Coronary artery (tissue), 2 donors: ENCODE measurements at regions not wholly inside any gene's neighbourhood (a gene's known extent, or its start where the extent isn't known, plus 50 kb on each side); places are given as distances from the start of the nearest gene placed in this dataset.
"Not testable (repeated sequence)": the region's sequence is repeated elsewhere in the genome, so short reads cannot be mapped to it uniquely, and the experiment has no call there.

Source experiments
- DNase-seq: peaks from one replicate; pipeline ENCODE4 v3.0.0-alpha.2; 2017; ENCODE audit warnings: low spot score
- H3K27ac ChIP-seq, 2 donors: fragments of 200-600 bp; sonication (generic); one replicate each; pipeline ENCODE4 v1.5.1; 2016 to 2019
- H3K4me3 ChIP-seq: fragments of 200-600 bp; sonication (generic); 2 replicates; pipeline ENCODE4 v1.5.1; 2016; ENCODE audit warnings: mild to moderate bottlenecking, moderate library complexity
- TF ChIP-seq, protein P1 (sequence below): fragments of 200-600 bp; sonication (generic); IDR thresholded peaks from one replicate; pipeline ENCODE4 v1.5.1; 2019; ENCODE audit warnings: antibody characterized with exemption

DNA sequence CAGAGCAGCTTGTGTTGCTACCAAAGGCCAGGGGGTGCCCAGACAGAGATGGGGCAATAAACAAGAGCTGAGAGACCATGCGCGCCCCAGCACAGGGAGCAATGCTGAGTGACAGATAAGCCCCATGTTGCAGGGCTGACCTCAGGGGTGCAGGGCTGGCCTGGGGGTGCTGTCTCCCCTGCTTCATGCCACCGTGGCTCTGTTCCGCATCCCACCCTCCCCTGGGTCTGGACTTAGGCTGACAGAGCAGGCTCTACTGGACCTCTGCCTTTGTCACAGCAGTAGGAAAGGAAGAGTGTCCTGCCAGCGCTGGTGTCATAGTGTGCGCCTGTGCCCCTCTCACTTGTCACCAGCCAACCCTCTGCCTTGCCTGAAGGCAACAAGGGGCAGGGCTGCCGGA is 67.4 kb upstream of the IQSEC1 start:
- TF ChIP-seq, protein P1, sequence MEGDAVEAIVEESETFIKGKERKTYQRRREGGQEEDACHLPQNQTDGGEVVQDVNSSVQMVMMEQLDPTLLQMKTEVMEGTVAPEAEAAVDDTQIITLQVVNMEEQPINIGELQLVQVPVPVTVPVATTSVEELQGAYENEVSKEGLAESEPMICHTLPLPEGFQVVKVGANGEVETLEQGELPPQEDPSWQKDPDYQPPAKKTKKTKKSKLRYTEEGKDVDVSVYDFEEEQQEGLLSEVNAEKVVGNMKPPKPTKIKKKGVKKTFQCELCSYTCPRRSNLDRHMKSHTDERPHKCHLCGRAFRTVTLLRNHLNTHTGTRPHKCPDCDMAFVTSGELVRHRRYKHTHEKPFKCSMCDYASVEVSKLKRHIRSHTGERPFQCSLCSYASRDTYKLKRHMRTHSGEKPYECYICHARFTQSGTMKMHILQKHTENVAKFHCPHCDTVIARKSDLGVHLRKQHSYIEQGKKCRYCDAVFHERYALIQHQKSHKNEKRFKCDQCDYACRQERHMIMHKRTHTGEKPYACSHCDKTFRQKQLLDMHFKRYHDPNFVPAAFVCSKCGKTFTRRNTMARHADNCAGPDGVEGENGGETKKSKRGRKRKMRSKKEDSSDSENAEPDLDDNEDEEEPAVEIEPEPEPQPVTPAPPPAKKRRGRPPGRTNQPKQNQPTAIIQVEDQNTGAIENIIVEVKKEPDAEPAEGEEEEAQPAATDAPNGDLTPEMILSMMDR = no peak
- Histone ChIP-seq H3K4me3 (no peak overlapping the region), H3K27ac (no peak overlapping the region)
- DNase-seq = peak; percentile 52

DNA sequence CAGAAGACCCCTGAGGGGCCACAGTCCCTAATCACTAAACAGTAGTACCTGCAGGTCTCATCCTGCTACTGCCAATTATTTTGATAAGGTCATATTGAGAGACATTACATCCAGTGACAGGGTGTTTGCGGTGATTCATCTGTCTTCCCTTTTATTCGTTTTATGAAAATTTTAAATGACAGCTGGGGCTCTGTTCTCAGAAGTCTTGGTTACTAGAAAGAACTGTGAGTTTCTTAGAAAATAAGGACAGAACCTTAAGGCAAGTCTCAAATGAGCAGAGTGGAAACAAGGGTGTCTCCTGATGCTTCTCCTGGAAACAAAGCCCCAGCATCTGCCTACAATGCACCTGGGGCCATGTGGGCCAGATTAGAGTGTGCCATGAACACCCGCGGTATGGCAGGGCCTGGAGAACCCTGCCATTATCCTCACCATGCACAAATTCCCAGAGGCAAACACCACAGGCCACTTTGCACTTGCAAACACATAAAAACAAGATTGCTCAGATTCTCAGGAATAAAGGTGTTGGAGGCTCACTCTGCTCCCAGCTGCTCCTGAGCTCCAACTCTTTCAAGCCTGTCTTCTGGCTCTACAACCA is 66.3 kb upstream of the IQSEC1 start:
- TF ChIP-seq, protein P1 = no peak
- DNase-seq = peak; percentile 26

DNA sequence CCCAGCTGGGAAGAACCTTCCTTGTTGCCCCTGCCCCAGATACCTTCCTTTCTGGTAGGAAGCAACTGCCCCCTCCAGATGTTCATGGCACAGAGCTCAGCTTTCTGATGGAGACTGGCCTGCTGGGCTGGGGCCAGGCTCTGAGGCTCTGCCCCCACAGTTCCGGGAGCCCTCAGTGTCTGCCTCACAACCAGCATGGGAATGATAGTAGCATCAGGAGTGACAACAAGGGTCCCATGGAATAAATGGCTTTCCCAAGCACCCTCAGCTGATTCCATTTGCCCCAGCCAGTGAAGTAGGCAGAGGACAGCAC is 65.6 kb upstream of the IQSEC1 start:
- H3K4me3 ChIP-seq = no peak overlapping the region
- no peak for DNase-seq
- TF ChIP-seq, protein P1 = no peak
- no peak overlapping the region for H3K27ac ChIP-seq

More for the DNA sequence above, 66.3 kb upstream of the IQSEC1 start:
- Histone ChIP-seq H3K4me3 (no peak overlapping the region), H3K27ac (no peak overlapping the region)

DNA sequence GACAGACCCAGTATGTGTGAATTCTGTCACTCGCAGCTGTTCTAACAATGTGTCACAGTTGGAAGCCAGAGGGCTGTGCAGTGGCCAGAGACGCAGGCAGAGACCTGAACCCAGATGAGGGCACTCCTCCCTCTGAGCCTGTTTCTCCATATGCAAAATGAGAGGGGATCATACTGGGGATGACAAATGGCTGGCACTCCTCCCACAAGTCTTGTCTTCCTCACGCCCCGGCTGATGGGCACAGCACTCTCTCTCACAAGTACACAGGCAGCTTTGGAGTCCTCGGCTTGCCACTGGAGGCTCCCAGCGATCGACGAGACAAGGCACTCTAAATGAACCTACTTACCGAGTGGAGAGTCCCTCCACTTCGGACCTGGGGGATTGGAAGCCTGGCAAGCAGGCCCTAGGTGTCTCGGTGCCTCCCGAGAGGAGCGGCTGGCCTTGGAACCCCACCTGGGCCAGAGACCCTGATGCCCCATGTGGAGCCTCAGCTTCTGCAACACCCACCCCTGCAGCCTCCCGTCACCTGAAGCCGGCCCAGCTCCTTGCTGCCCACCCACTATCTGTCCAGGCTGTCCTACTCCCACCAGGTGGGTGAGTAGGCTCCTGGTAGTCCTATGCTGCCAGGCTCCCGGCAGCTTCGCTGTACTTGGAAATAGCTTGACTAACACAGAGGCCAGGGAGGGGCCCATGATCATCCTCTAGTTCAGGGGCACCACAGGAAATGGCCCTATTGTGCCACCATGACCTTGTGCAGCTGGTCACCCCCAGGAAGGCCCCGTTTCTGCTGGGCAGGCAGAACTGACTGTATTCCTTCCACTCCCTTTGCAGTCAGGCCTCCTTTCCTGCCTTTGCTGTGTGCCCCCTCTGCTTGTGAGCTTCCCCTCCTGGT is 65.0 kb upstream of the IQSEC1 start:
- H3K27ac ChIP-seq = no peak overlapping the region
- DNase-seq = peak; percentile 62
- TF ChIP-seq, protein P1 = no peak
- H3K4me3 ChIP-seq = no peak overlapping the region

DNA sequence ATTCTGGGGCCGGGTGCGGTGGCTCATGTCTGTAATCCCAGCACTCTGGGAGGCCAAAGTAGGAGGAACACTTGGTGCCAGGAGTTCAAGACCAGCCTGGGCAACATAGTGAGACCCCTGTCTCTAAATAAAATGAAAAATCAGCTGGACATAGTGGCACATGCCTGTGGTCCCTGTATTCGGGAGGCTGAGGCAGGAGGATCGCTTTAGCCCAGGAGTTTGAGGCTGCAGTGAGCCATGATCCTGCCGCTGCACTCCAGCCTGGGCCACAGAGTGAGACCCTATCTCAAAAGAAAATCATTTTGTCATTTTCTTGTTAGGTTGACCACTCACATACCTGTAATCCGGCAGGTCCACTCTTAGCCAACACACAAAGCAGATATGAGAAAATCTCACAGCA is 63.6 kb upstream of the IQSEC1 start:
- not testable (repeated sequence) for H3K27ac ChIP-seq, H3K4me3 ChIP-seq, DNase-seq

DNA sequence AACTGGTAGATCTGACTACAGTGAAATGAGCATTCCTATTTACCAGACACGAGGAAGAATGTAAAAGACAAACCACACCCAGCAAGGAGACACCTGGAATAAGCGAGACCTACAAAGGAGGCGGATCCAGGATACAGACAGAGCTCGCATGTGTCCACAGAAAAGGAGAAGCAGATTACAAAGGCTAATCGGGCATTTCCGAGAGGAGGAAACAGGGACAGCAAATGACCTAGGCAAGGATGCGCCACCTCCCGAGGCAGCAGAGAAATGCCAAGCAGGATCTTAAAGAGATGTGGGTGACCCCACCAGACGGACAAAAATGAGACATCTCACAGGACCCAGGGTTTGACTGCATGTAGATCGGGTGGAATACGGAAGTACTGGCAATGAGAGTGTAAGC is 63.2 kb upstream of the IQSEC1 start:
- peak; percentile 28 for DNase-seq
- no peak overlapping the region for H3K4me3 ChIP-seq
- TF ChIP-seq, protein P1 = no peak
- no peak overlapping the region for H3K27ac ChIP-seq

DNA sequence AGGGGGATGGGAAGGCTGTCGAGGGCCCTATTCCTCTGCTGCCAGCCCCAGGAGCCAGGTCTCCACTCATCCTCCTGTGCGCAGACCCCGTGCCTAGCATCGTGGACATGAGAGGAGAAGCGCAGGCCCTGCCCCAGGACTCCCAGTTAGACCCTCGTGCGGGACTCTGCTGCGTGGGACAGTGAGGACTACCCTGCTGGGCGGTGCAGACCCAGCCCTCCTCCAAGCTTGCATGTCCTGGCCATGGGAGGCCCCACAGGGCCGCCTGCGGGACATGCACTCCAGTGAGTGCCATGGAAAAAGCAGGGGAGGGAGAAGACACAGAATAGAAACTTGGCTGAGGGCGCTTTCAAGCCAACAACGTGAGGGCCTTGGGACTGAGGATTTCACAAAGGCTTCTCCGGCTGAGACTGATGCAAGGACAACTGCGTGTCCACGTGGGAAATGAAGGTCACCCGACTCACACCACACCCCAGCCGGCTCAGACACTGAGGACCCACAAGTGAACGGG is 62.6 kb upstream of the IQSEC1 start:
- DNase-seq = no peak
- TF ChIP-seq, protein P1 = no peak
- H3K4me3 ChIP-seq = no peak overlapping the region
- H3K27ac ChIP-seq = no peak overlapping the region
